ENCODE measurements at regions not wholly inside any gene's neighbourhood (a gene's known extent, or its start where the extent isn't known, plus 50 kb on each side); places are given as distances from the start of the nearest gene placed in this dataset.

- TF ChIP-seq CTCF (IDR thresholded peaks at IDR 0.05) = no peak
- intact Hi-C loops (cut with DNase I) = no loop called here
- Histone ChIP-seq H3K27ac (no peak overlapping the region), H3K36me3 (no peaks in the 10 kb centered on the region), H3K4me3 (no peak overlapping the region), H3K9me3 (no peaks in the 10 kb centered on the region), H3K4me1 (ENCODE audit: insufficient read depth) (no peaks in the 10 kb centered on the region), H3K27me3 (no peaks in the 10 kb centered on the region)
- WGBS, 3 donors = 5 to 23% (median 19%) methylated on average over 1 of the region's 1 CpG
- DNase-seq = no peak
Measured at GRCh38 chr17:71399649-71400048, 721.2 kb upstream of the SOX9 start.

- DNase-seq = no peak
- H3K9me3 ChIP-seq = no peaks in the 10 kb centered on the region
- no peak overlapping the region for H3K4me3 ChIP-seq
- intact Hi-C loops (cut with DNase I) = no loop called here
- H3K27ac ChIP-seq = no peak overlapping the region
- no peaks in the 10 kb centered on the region for H3K4me1 ChIP-seq (ENCODE audit: insufficient read depth)
- H3K36me3 ChIP-seq = no peaks in the 10 kb centered on the region
- WGBS, 3 donors = 86 to 94% (median 87%) methylated on average over 1 of the region's 1 CpG
- no peak for TF ChIP-seq EP300 (IDR thresholded peaks at IDR 0.05)
- no peak for TF ChIP-seq CTCF (IDR thresholded peaks at IDR 0.05)
- no peaks in the 10 kb centered on the region for H3K27me3 ChIP-seq
Measured at GRCh38 chr17:71402007-71402406, 718.8 kb upstream of the SOX9 start.

- no peak overlapping the region for H3K27ac ChIP-seq
- H3K27me3 ChIP-seq = no peaks in the 10 kb centered on the region
- TF ChIP-seq CTCF (IDR thresholded peaks at IDR 0.05) (no peak), EP300 (IDR thresholded peaks at IDR 0.05) (no peak), POLR2A (IDR thresholded peaks at IDR 0.05) (no peak)
- H3K4me3 ChIP-seq = no peak overlapping the region
- no peaks in the 10 kb centered on the region for H3K9me3 ChIP-seq
- DNase-seq = no peak
- WGBS, 3 donors = 54 to 66% (median 59%) methylated on average over 3 of the region's 3 CpGs
- no peaks in the 10 kb centered on the region for H3K36me3 ChIP-seq
- intact Hi-C loops (cut with DNase I) = no loop called here
- H3K4me1 ChIP-seq (ENCODE audit: insufficient read depth) = no peaks in the 10 kb centered on the region
Measured at GRCh38 chr17:71402661-71403141, 718.1 kb upstream of the SOX9 start.

- H3K27ac ChIP-seq = no peak overlapping the region
- no peak for DNase-seq
- no peaks in the 10 kb centered on the region for H3K4me1 ChIP-seq (ENCODE audit: insufficient read depth)
- intact Hi-C loops (cut with DNase I) = no loop called here
- TF ChIP-seq CTCF (IDR thresholded peaks at IDR 0.05) (no peak), POLR2A (IDR thresholded peaks at IDR 0.05) (no peak), EP300 (IDR thresholded peaks at IDR 0.05) (no peak)
- WGBS, 3 donors = 81 to 90% (median 82%) methylated on average over 3 of the region's 3 CpGs
- no peak overlapping the region for H3K4me3 ChIP-seq
- H3K9me3 ChIP-seq = no peaks in the 10 kb centered on the region
- H3K27me3 ChIP-seq = no peaks in the 10 kb centered on the region
- H3K36me3 ChIP-seq = no peaks in the 10 kb centered on the region
Measured at GRCh38 chr17:71405101-71405500, 715.7 kb upstream of the SOX9 start.

GRCh38 chr17:71407981-71408380 lies 712.8 kb upstream of the SOX9 start:
- Histone ChIP-seq H3K4me3 (no peak overlapping the region), H3K27ac (no peak overlapping the region), H3K9me3 (no peaks in the 10 kb centered on the region), H3K36me3 (no peaks in the 10 kb centered on the region), H3K4me1 (ENCODE audit: insufficient read depth) (no peaks in the 10 kb centered on the region), H3K27me3 (no peaks in the 10 kb centered on the region)
- intact Hi-C loops (cut with DNase I) = no loop called here
- 67 to 73% (median 71%) methylated on average over 9 of the region's 9 CpGs for WGBS, 3 donors
- TF ChIP-seq EP300 (IDR thresholded peaks at IDR 0.05) (no peak), POLR2A (IDR thresholded peaks at IDR 0.05) (no peak), CTCF (IDR thresholded peaks at IDR 0.05) (no peak)
- DNase-seq = no peak

Data from ovary (tissue), 7 donors.